Retina (tissue), 1 donor: ENCODE measurements at regions not wholly inside any gene's neighbourhood (a gene's known extent, or its start where the extent isn't known, plus 50 kb on each side); places are given as distances from the start of the nearest gene placed in this dataset.
A peak's percentile ranks its signal among the peaks of the same experiment; 100 is the strongest.

ENCODE experiments used
- DNase-seq: peaks from one replicate; pipeline ENCODE4 v3.0.0-alpha.2; 2016

GRCh38 chr13:44260336-44260735, 113.3 kb upstream of the SERP2 start:
- DNase-seq: peak; percentile 45

GRCh38 chr13:44263751-44264620, 109.6 kb upstream of the SERP2 start:
- no peak for DNase-seq

GRCh38 chr13:44266305-44266704, 107.3 kb upstream of the SERP2 start:
- no peak for DNase-seq

- DNase-seq: no peak
These were observed 106.9 kb upstream of the SERP2 start for GRCh38 chr13:44266772-44267171.

GRCh38 chr13:44267203-44267602, 106.4 kb upstream of the SERP2 start:
- DNase-seq: no peak

- DNase-seq: no peak
These were observed 105.6 kb upstream of the SERP2 start for GRCh38 chr13:44267980-44268379.

GRCh38 chr13:44268980-44269379, 104.6 kb upstream of the SERP2 start:
- DNase-seq: no peak

GRCh38 chr13:44270150-44270549, 103.5 kb upstream of the SERP2 start:
- no peak for DNase-seq

GRCh38 chr13:44271031-44271455, 102.6 kb upstream of the SERP2 start:
- no peak for DNase-seq

GRCh38 chr13:44271473-44271872, 102.2 kb upstream of the SERP2 start:
- no peak for DNase-seq

GRCh38 chr13:44271915-44272341, 101.7 kb upstream of the SERP2 start:
- DNase-seq: no peak

GRCh38 chr13:44272692-44273091, 100.9 kb upstream of the SERP2 start:
- DNase-seq: no peak

GRCh38 chr13:44273216-44273615, 100.4 kb upstream of the SERP2 start:
- no peak for DNase-seq

GRCh38 chr13:44273991-44274770, 99.4 kb upstream of the SERP2 start:
- no peak for DNase-seq

GRCh38 chr13:44274771-44275205, 98.8 kb upstream of the SERP2 start:
- no peak for DNase-seq

- no peak for DNase-seq
These were observed 98.2 kb upstream of the SERP2 start for GRCh38 chr13:44275381-44275780.

- no peak for DNase-seq
These were observed 97.6 kb upstream of the SERP2 start for GRCh38 chr13:44276061-44276460.

GRCh38 chr13:44277459-44277858, 96.2 kb upstream of the SERP2 start:
- DNase-seq: no peak

- DNase-seq: no peak
These were observed 95.5 kb upstream of the SERP2 start for GRCh38 chr13:44278166-44278565.

- DNase-seq: no peak
These were observed 93.2 kb upstream of the SERP2 start for GRCh38 chr13:44280456-44280855.

- DNase-seq: no peak
These were observed 92.2 kb upstream of the SERP2 start for GRCh38 chr13:44281252-44282000.

- no peak for DNase-seq
These were observed 90.0 kb upstream of the SERP2 start for GRCh38 chr13:44283600-44283999.

GRCh38 chr13:44287958-44288357, 85.7 kb upstream of the SERP2 start:
- DNase-seq: no peak
